ENCODE measurements at regions not wholly inside any gene's neighbourhood (a gene's known extent, or its start where the extent isn't known, plus 50 kb on each side); places are given as distances from the start of the nearest gene placed in this dataset.

DNA sequence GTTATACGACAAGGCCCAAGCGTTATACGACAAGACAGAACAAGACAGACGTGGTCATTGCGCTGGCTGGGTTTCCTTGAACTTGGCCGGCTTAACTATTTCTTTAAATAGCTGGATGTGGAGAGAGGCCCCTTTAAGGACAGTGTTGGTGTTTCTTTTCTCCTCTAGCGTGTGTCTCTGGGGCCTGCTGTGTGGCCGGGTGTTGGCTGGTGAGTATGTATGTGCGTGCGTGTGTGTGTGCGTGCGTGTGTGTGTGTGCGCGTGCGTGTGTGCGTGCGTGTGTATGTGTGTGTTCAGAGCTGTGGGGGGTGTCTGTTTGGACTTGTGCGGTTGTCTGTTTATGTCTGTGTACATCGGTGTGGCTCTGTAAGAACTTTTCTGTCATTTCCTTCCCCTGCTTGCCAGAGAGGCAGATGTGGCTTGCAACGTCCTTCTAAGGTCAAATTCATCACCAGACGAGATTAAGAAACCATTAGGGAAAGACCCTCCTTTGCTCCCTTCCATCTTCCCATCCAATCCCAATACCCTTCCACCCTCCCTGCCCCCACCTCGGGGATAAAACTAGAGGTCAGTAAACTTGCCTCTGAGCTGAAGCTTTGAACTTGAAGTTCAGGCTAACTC lies 78.6 kb upstream of the TBX3 start:
- TF ChIP-seq, protein P1, sequence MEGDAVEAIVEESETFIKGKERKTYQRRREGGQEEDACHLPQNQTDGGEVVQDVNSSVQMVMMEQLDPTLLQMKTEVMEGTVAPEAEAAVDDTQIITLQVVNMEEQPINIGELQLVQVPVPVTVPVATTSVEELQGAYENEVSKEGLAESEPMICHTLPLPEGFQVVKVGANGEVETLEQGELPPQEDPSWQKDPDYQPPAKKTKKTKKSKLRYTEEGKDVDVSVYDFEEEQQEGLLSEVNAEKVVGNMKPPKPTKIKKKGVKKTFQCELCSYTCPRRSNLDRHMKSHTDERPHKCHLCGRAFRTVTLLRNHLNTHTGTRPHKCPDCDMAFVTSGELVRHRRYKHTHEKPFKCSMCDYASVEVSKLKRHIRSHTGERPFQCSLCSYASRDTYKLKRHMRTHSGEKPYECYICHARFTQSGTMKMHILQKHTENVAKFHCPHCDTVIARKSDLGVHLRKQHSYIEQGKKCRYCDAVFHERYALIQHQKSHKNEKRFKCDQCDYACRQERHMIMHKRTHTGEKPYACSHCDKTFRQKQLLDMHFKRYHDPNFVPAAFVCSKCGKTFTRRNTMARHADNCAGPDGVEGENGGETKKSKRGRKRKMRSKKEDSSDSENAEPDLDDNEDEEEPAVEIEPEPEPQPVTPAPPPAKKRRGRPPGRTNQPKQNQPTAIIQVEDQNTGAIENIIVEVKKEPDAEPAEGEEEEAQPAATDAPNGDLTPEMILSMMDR (IDR thresholded peaks at IDR 0.05 in 4 of 5, conservative IDR thresholded peaks at IDR 0.05 in 1 of 5) = no peak
- no peak for TF ChIP-seq POLR2A (IDR thresholded peaks at IDR 0.05)

Data from gastrocnemius medialis (tissue), 4 donors.